RWPE2 (cell line): ENCODE measurements at regions not wholly inside any gene's neighbourhood (a gene's known extent, or its start where the extent isn't known, plus 50 kb on each side); places are given as distances from the start of the nearest gene placed in this dataset.

Source experiments
- ATAC-seq: fragments of 200-7000 bp; cut with Tn5 transposase; 3 replicates; pipeline ENCODE4 v1.9.1; 2021; ENCODE audit warnings: low read depth
- DNase-seq: peaks from one replicate; pipeline ENCODE4 v3.0.0-alpha.2; 2020; ENCODE audit warnings: low spot score
- H3K27ac ChIP-seq: fragments of 450-650 bp; 2 replicates; pipeline ENCODE4 v1.5.1; 2017; ENCODE audit warnings: mild to moderate bottlenecking; ENCODE audit not compliant: poor library complexity, severe bottlenecking
- H3K27me3 ChIP-seq: fragments of 250-450 bp; sonication (Bioruptor Pico); 2 replicates; pipeline ENCODE4 v1.5.1; 2021; ENCODE audit warnings: mild to moderate bottlenecking, moderate library complexity; ENCODE audit not compliant: insufficient read depth, poor library complexity, severe bottlenecking
- H3K36me3 ChIP-seq: fragments of 250-450 bp; sonication (Bioruptor Pico); 2 replicates; pipeline ENCODE4 v1.5.1; 2020; ENCODE audit warnings: low read depth, mild to moderate bottlenecking, moderate library complexity
- H3K4me1 ChIP-seq: fragments of 250-450 bp; sonication (Bioruptor Pico); 2 replicates; pipeline ENCODE4 v1.5.1; 2021; ENCODE audit warnings: mild to moderate bottlenecking, moderate library complexity; ENCODE audit not compliant: insufficient read depth, poor library complexity, severe bottlenecking
- H3K4me3 ChIP-seq: fragments of 250-450 bp; sonication (Bioruptor Pico); 2 replicates; pipeline ENCODE4 v1.5.1; 2021; ENCODE audit warnings: mild to moderate bottlenecking, moderate library complexity; ENCODE audit not compliant: severe bottlenecking
- H3K9me3 ChIP-seq: fragments of 250-450 bp; sonication (Bioruptor Pico); 2 replicates; pipeline ENCODE4 v1.5.1; 2021; ENCODE audit warnings: mild to moderate bottlenecking, moderate library complexity; ENCODE audit not compliant: severe bottlenecking
- TF ChIP-seq, protein P1 (sequence below): fragments of 450-650 bp; IDR thresholded peaks from one replicate; pipeline ENCODE4 v1.5.1; 2017; ENCODE audit warnings: mild to moderate bottlenecking, moderate library complexity; ENCODE audit not compliant: poor library complexity, severe bottlenecking

- Histone ChIP-seq H3K27me3 (no peaks in the 10 kb centered on the region), H3K4me1 (no peaks in the 10 kb centered on the region)
- TF ChIP-seq, protein P1, sequence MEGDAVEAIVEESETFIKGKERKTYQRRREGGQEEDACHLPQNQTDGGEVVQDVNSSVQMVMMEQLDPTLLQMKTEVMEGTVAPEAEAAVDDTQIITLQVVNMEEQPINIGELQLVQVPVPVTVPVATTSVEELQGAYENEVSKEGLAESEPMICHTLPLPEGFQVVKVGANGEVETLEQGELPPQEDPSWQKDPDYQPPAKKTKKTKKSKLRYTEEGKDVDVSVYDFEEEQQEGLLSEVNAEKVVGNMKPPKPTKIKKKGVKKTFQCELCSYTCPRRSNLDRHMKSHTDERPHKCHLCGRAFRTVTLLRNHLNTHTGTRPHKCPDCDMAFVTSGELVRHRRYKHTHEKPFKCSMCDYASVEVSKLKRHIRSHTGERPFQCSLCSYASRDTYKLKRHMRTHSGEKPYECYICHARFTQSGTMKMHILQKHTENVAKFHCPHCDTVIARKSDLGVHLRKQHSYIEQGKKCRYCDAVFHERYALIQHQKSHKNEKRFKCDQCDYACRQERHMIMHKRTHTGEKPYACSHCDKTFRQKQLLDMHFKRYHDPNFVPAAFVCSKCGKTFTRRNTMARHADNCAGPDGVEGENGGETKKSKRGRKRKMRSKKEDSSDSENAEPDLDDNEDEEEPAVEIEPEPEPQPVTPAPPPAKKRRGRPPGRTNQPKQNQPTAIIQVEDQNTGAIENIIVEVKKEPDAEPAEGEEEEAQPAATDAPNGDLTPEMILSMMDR = no peak
These were observed 313.2 kb downstream of the EMP1 start for GRCh38 chr12:13509740-13510139.

GRCh38 chr12:13505636-13506035, 309.1 kb downstream of the EMP1 start:
- Histone ChIP-seq H3K4me1 (no peaks in the 10 kb centered on the region), H3K36me3 (no peaks in the 10 kb centered on the region), H3K9me3 (no peaks in the 10 kb centered on the region), H3K4me3 (no peak overlapping the region), H3K27me3 (no peaks in the 10 kb centered on the region), H3K27ac (no peak overlapping the region)
- no peak for DNase-seq
- TF ChIP-seq, protein P1 = no peak
- no peak for ATAC-seq

More at GRCh38 chr12:13509740-13510139, 313.2 kb downstream of the EMP1 start:
- Histone ChIP-seq H3K4me3 (no peak overlapping the region), H3K27ac (no peak overlapping the region), H3K36me3 (no peaks in the 10 kb centered on the region), H3K9me3 (no peaks in the 10 kb centered on the region)
- no peak for ATAC-seq
- no peak for DNase-seq

GRCh38 chr12:13505224-13505623, 308.7 kb downstream of the EMP1 start:
- no peaks in the 10 kb centered on the region for H3K9me3 ChIP-seq
- ATAC-seq = no peak

GRCh38 chr12:13504736-13505135, 308.2 kb downstream of the EMP1 start:
- no peaks in the 10 kb centered on the region for H3K4me1 ChIP-seq
- H3K9me3 ChIP-seq = no peaks in the 10 kb centered on the region
- H3K36me3 ChIP-seq = no peaks in the 10 kb centered on the region
- H3K4me3 ChIP-seq = no peak overlapping the region
- DNase-seq = no peak
- ATAC-seq = no peak
- no peak overlapping the region for H3K27ac ChIP-seq
- TF ChIP-seq, protein P1 = no peak
- no peaks in the 10 kb centered on the region for H3K27me3 ChIP-seq

More at GRCh38 chr12:13505224-13505623, 308.7 kb downstream of the EMP1 start:
- Histone ChIP-seq H3K27me3 (no peaks in the 10 kb centered on the region), H3K4me3 (no peak overlapping the region), H3K4me1 (no peaks in the 10 kb centered on the region), H3K27ac (no peak overlapping the region), H3K36me3 (no peaks in the 10 kb centered on the region)
- DNase-seq = no peak
- TF ChIP-seq, protein P1 = no peak

DNA sequence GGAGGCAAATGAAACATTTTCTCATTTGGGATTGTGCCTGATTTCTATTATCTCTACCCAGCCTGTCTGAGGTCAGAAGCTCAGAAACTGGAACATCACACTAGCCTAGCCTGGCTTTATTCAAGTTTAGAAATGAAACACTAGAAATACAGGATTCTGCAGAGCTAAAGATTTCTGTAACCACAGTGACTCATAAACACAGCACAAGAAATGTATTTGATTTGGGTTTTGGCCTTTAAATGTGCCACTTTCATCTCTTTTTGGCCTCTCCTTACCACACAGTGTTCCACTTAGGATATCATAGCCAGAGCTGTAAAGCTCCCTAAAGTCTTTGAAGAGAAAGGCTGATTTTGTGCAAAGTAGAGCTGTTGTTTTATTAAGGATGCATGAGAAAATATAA, 307.5 kb downstream of the EMP1 start:
- ATAC-seq = no peak
- H3K27ac ChIP-seq = no peak overlapping the region
- TF ChIP-seq, protein P1 = no peak

More for the DNA sequence above, 307.5 kb downstream of the EMP1 start:
- no peak for DNase-seq
- H3K4me1 ChIP-seq = no peaks in the 10 kb centered on the region
- H3K4me3 ChIP-seq = no peak overlapping the region
- H3K9me3 ChIP-seq = no peaks in the 10 kb centered on the region
- H3K36me3 ChIP-seq = no peaks in the 10 kb centered on the region
- no peaks in the 10 kb centered on the region for H3K27me3 ChIP-seq
